Stimulated activated CD8-positive, alpha-beta memory T cell treated with anti-CD3 and anti-CD28 coated beads, Interleukin-4, amount 100 ng/mL, for 1 hour (primary cell): ENCODE measurements at regions not wholly inside any gene's neighbourhood (a gene's known extent, or its start where the extent isn't known, plus 50 kb on each side); places are given as distances from the start of the nearest gene placed in this dataset.

ENCODE experiments used
- DNase-seq, 2 donors: peaks; one replicate each; pipeline ENCODE4 v3.0.0-alpha.2; 2020; ENCODE audit warnings: low read depth in 2 of 2, low spot score in 1 of 2

- DNase-seq: no peak
These were observed 475.9 kb downstream of the HS3ST3B1 start for GRCh38 chr17:14776791-14777190.

- DNase-seq: no peak
These were observed 475.0 kb downstream of the HS3ST3B1 start for GRCh38 chr17:14775731-14776492.

DNA sequence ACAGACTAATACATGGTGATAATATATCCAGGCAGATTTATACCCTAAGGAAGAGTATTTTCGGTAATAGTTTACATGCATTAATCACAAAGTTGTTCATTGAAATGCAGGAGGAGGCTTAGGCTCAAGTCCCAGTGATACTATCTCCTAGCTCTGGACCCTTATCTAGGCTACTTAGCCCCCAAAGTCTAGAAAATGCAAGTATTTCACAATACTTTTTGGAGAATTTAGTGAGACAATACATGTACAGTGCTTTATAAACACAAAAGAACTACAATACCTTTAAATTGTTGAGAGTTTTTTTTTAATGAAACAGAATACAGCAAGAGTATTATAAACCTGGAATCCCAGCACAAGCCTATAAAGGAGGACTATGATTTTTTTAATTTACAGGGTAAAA, 473.9 kb downstream of the HS3ST3B1 start:
- no peak for DNase-seq

DNA sequence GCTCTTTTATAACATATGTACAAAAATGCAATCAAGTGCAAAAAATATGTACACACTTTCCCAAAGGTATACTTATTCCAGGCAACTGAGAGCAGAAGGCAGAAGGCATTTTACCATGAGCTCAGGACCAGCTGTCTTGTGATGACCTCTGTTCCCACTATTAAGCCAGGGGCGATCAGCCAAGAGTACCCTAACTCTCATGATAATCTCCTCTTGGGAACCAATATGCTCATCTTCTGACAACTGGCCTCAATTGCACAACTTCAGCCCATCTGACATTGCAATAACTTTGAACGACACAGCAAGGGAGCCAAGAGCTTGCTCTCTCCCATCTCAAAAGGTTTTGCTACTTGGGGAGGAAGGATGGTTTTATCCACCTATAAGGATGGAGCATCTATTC, 471.9 kb downstream of the HS3ST3B1 start:
- no peak for DNase-seq

DNA sequence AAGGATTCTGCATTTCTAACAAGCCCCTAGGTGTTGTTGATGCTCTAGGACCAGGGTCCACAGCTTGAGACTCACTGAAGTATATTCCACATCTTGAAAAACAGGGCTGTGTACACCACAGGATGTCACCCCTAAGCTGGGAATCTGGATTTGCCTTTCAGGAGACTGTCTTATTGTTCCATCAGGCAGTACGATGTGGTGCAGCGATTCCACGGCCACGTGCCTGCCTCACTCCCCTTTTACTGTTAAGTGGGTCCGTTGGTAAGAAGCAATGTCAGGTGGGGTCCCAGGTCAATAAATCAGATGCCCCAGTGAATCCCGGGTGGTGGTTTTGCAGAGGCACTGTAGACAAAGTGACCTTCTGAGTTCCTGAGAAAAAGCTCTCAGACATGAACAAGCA, 470.7 kb downstream of the HS3ST3B1 start:
- no peak for DNase-seq

DNA sequence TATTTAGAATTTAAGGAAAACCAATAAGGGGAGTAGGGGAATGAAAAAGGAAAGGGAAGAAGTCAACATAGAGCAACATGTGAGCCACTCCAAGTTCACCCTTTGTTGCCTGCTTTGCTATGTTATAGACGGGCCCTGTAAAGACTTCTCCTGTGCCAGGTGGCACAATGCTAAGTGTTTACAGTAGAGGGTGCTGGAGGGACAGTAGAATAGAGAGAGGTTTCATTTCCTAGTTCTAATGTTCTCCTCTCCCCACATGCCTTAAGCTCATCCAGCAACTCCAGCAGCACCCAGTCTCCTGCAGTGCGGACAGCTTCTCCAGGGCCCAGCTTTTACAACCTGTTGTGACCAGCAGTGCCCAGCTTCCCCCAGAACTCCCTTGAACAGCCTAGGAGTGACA, 468.0 kb downstream of the HS3ST3B1 start:
- no peak for DNase-seq

DNA sequence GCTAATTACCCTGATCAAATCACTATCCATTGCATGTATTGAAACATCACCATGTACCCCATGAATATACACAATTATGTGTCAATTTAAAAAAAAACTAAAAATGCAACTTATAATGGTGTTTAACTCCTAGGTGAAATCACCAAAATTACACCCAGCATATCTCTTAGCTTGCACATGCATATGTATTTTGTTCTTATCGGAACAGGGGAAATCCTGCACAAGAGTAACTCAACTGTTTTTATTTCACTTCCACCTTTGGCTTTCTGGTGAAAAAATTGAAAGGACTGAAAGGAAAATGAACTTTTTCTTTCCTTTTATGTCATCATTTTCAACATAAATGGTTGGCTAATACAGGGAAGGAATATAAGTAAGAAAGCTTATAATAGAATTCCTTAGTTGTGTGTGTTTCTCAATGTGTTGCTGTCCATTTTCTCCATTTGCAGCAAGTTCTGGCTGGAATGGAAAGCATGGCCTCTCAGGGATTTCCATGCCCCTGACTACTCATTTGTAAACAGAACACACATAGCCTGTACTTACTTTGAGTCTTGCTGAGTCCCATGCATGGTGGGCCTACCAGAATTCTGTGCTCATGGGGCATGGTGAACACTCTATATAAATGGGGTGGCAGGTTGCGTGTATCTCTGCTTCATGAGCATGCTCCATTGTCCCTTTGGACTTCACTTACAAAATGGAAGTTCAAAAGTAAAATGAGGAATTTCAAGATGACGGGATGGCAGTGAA, 462.0 kb downstream of the HS3ST3B1 start:
- no peak for DNase-seq

GRCh38 chr17:14760719-14761411, 460.0 kb downstream of the HS3ST3B1 start:
- no peak for DNase-seq

- DNase-seq: no peak
These were observed 459.3 kb downstream of the HS3ST3B1 start for GRCh38 chr17:14760212-14760611.

DNA sequence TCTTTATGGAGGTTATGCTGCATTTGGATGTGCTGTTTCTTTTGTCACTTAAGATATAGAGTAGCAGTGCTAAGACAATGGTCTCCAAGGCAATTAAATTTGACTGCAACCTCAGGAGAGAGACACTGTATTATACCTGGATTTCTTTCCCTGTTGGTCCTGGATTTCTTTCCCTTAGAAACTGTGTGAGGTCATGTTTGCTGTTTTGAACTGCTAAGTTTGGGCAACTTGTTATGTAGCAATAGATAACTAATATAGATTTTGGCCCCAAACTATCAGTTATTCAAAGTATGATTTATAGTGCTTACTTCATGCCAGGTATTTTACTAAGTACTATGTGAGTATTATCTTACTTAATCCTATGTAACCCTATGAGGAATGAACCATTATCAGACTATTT, 458.4 kb downstream of the HS3ST3B1 start:
- no peak for DNase-seq

GRCh38 chr17:14756479-14756878, 455.6 kb downstream of the HS3ST3B1 start:
- no peak for DNase-seq

DNA sequence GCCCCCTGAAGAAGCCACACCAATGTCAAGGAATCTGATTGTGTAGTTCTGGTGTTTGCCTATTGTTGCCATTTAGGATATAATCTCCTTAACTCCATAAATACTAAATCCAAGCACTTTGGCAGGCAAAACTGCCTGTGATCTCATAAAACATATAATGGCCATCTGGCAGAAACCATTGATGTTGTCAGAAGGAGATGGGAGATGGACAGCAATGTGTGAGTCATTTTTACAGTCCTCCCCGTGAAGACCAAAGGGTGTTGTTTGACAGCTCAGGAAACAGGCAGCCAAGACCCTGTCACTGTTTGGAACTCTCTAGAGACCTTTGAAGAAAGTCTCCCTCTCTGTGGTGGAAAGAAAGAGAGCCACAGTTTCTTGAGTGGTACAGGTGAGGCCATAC, 454.1 kb downstream of the HS3ST3B1 start:
- DNase-seq: no peak

GRCh38 chr17:14753383-14753782, 452.5 kb downstream of the HS3ST3B1 start:
- DNase-seq: no peak

GRCh38 chr17:14752011-14752410, 451.1 kb downstream of the HS3ST3B1 start:
- no peak for DNase-seq

GRCh38 chr17:14750866-14751265, 450.0 kb downstream of the HS3ST3B1 start:
- DNase-seq: no peak

GRCh38 chr17:14749269-14749668, 448.4 kb downstream of the HS3ST3B1 start:
- DNase-seq: no peak

- no peak for DNase-seq
These were observed 447.3 kb downstream of the HS3ST3B1 start for GRCh38 chr17:14748036-14748710.

DNA sequence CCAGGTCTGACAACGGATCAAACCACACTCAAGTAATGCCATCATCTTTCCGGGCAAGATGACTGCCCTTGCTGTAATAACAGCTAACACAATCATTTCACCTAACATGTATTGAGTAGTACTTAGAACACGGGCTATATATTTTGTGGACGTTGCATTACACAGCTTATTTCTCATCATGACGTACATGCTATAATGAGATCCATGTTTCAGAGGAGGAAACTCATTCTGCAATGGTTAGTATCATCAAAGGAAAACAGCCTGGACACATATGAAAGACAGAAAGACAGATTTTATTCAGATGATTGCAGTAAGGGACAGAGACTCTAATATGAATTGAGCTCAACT, 446.7 kb downstream of the HS3ST3B1 start:
- DNase-seq: no peak

DNA sequence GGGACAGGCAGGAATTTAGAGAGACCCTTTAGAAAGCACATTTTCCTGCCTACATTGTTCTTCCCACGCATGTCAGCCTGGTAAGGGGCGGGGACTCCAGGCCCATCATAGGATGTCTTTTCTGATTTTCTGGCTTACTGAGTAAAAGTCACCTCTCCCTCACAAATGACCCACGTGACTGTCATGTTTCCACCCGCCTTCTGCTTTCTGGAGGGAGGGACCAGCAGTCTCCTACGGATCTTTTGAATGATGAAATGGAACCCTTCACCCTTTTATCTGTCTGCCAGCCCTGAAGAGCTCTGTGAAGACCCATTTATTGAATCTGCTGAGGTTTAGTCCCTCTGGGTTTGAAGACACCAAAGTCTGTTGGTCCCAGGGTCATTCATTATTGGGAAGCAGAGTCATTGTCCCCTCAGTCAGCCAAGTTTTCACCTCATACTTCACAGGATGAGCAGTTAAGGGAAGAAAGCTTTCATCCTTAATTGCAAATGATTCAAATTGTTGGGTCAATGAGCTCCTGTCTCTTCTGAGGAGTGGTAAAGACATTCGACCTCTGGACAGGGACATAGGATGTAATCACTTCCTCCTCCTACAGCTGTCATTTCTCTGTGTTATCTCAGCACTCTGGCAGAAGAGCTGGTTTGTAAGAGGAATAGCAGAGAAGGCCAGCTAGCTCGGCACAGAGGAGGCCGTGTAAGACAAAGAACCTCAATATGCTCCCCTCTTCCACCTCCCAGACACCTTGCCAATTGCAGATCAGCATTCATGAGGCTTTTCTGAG, 446.1 kb downstream of the HS3ST3B1 start:
- no peak for DNase-seq

DNA sequence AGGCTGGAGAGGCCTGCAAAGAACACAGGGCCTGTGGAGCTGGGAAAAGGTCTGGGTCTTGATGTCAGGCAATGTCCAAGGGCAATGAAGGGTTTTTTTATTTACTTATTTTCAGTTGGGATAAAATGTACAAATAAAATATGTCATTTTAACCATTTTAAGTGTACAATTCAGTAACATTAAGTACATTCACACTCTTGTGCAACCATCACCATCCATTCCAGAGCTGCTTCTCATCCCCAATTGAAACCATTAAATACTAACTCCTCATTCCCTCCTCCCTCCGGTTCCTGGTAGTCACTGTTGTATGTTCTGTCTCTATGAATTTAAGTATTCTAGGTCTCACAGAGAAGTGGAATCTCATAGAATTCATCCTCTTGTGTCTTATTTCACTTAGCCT, 444.7 kb downstream of the HS3ST3B1 start:
- DNase-seq: no peak
